GM19455 (cell line): ENCODE measurements at regions not wholly inside any gene's neighbourhood (a gene's known extent, or its start where the extent isn't known, plus 50 kb on each side); places are given as distances from the start of the nearest gene placed in this dataset.
"Not testable (repeated sequence)": the region's sequence is repeated elsewhere in the genome, so short reads cannot be mapped to it uniquely, and the experiment has no call there.

Source experiments
- ATAC-seq: cut with Tn5 transposase; IDR thresholded peaks from one replicate; pipeline ENCODE4 v1.9.1; 2021; ENCODE audit not compliant: unreplicated experiment

DNA sequence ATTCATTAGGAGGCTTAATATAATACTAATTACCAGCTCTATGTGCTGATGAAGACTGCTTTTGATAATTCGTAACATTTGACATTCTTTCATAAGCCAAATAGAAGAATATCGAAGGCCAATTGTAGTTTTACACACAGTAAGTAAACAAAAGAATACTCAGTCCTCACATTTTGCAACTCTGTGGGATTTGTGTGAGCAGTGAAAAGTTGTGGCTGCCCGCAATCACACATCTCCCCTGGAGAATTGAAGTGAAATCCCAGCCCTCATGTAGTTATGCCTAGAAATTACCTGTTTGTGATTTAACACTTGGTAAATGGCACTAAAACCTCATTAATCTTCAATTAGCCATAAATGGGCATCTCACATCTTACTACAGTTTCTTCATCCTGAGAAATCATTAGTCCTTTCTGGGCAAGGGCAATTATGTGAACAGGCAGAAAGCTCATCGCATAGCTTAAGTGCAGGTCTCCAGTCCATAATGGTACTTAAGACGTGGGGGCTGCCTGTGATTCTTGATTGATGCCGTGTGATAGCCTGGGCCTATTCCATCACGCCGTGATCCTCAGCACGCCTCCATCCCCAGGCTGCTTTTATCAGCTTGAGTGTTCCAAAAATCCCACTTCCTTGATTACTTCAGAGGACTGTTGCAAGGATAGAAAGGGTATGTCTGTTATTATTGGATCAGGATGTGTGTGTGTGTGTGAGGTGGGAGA, 97.9 kb upstream of the METTL14 start:
- no peak for ATAC-seq

DNA sequence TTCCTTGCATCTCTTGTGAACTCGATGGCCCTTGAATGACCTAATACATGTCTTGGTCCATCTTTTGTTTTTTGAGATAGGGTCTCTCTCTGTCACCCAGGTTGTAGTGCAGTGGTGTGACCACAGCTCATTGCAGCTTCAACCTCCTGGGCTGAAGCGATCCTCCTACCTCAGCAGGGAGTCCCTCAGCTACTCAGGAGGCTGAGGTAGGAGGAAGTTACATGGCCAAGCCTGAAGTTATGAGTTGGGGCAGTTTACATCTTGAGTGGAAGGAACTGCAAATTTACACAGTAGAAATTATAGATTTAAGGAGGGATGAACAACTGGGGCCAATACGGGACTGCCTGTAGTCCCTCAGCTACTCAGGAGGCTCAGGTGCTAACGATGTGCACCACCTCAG, 97.2 kb upstream of the METTL14 start:
- no peak for ATAC-seq

GRCh38 chr4:118589471-118590055, 95.6 kb upstream of the METTL14 start:
- ATAC-seq = no peak

GRCh38 chr4:118591339-118592046, 93.7 kb upstream of the METTL14 start:
- peak; percentile 98 for ATAC-seq

DNA sequence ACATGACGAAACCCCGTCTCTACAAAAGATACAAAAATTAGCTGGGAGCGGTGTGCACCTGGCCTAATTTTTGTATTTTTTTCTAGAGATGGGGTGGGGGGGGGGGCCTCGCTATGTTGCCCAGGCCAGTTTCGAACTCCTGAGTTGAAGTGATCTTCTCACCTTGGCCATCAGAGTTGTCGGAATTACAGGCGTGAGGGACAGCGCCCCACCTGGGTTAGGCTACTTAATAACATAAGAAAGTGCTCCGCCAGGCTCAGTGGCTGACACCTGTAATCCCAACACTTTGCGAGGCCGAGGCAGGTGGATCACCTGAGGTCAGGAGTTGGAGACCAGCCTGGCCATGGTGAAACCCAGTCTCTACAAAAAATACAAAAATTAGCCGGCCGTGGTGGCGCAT, 92.9 kb upstream of the METTL14 start:
- ATAC-seq = not testable (repeated sequence)

- ATAC-seq = not testable (repeated sequence)
These were observed 89.3 kb upstream of the METTL14 start for GRCh38 chr4:118595883-118596282.

DNA sequence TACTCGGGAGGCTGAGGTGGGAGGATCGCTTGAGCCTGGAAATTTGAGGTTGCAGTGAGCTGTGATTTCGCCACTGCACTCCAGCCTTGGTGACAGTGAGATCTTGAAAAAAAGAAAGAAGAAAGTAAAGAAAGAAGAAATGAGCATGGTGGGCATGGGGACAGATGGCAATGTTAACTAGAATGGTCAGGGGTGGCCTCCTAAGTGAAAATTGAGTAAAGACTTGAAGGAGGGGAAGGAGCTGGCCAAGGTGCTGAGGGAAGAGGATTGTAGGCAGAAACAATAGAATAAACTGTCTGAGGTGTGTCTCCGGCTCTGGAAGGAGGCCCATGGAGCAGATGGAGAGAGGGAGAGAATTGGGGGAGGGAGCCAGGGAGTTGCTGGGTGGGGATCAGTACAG, 60.1 kb upstream of the METTL14 start:
- ATAC-seq = not testable (repeated sequence)

- ATAC-seq = not testable (repeated sequence)
These were observed 55.5 kb upstream of the METTL14 start for GRCh38 chr4:118629697-118630096.

GRCh38 chr4:118630897-118631296, 54.3 kb upstream of the METTL14 start:
- not testable (repeated sequence) for ATAC-seq

GRCh38 chr4:118631321-118632050, 53.7 kb upstream of the METTL14 start:
- not testable (repeated sequence) for ATAC-seq

GRCh38 chr4:118633476-118633875, 51.7 kb upstream of the METTL14 start:
- not testable (repeated sequence) for ATAC-seq

DNA sequence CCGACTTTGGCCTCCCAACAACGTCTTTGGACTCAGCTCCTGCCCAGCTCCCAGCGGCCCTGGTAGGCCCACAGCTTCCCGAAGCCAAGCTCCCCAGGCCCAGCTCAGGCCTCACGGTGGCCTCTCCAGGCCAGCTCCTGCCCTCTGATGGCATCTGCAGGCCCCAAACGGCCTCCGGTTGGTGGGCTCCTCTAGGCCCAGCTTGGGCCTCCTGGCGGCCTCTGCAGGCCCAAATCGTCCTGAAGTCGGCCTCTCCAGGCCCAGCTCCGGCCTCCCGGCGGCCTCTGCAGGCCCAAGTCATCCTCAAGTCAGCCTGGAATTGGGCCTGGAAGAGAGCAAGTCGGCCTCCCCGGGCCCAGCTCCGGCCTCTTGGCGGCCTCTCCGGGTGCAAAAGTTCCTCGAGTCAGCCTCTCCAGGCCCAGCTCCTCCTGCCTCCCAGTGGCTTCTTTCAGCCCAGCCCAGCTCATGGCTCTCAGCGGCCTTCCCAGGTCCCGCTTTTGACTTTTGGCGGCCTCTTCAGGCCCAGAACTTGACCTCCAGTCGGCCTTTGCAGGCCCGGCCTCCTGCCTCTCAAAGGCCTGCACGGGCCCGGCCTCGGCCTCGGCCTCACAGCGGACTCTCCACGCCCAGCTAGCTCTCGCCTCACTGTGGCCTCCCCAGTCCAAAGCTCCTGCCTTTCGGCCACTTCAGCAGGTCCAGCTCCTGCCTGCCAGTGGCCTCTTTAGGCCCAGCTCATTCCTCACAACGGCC, 50.9 kb upstream of the METTL14 start:
- ATAC-seq = not testable (repeated sequence)
